ENCODE measurements at regions not wholly inside any gene's neighbourhood (a gene's known extent, or its start where the extent isn't known, plus 50 kb on each side); places are given as distances from the start of the nearest gene placed in this dataset.

- Histone ChIP-seq H3K4me2 (ENCODE audit: low read length) (no peak overlapping the region), H3K4me3 (ENCODE audit: low read depth, low read length, poor library complexity, severe bottlenecking) (no peak overlapping the region), H3K9ac (ENCODE audit: low read length) (no peak overlapping the region), H3K9me3 (ENCODE audit: low read length) (no peaks in the 10 kb centered on the region), H3K27ac (ENCODE audit: low read depth, low read length, poor library complexity, severe bottlenecking) (no peak overlapping the region), H3K4me1 (ENCODE audit: insufficient read depth, low read length, severe bottlenecking) (no peaks in the 10 kb centered on the region), H3F3A (ENCODE audit: insufficient read depth, low read length) (no peaks in the 10 kb centered on the region), H3K36me3 (ENCODE audit: insufficient read depth, low read length) (no peaks in the 10 kb centered on the region), H2AFZ (ENCODE audit: low read length) (no peak overlapping the region), H4K20me1 (ENCODE audit: insufficient read depth, low read length) (no peaks in the 10 kb centered on the region), H3K79me2 (ENCODE audit: insufficient read depth, low read length) (no peaks in the 10 kb centered on the region), H3K27me3 (ENCODE audit: insufficient read depth, low read length) (no peaks in the 10 kb centered on the region), H3K9me2 (ENCODE audit: low read depth, low read length) (no peaks in the 10 kb centered on the region)
- no peak for TF ChIP-seq CTCF (IDR thresholded peaks at IDR 0.05; ENCODE audit: low read length)
- TF ChIP-seq EZH2 (IDR thresholded peaks at IDR 0.05; ENCODE audit: borderline replicate concordance, low read length) = no peak
Measured at GRCh38 chr3:157589211-157589610, 86.0 kb upstream of the VEPH1 start.

GRCh38 chr3:157588386-157589060 lies 85.3 kb upstream of the VEPH1 start:
- H3K27ac ChIP-seq (ENCODE audit: low read depth, low read length, poor library complexity, severe bottlenecking) = no peak overlapping the region

GRCh38 chr3:157586293-157586692 lies 83.1 kb upstream of the VEPH1 start:
- no peak for TF ChIP-seq CTCF (IDR thresholded peaks at IDR 0.05; ENCODE audit: low read length)
- TF ChIP-seq EZH2 (IDR thresholded peaks at IDR 0.05; ENCODE audit: borderline replicate concordance, low read length) = no peak
- H3K4me1 ChIP-seq (ENCODE audit: insufficient read depth, low read length, severe bottlenecking) = no peaks in the 10 kb centered on the region
- H3K79me2 ChIP-seq (ENCODE audit: insufficient read depth, low read length) = no peaks in the 10 kb centered on the region
- no peak overlapping the region for H3K4me2 ChIP-seq (ENCODE audit: low read length)
- no peak overlapping the region for H3K4me3 ChIP-seq (ENCODE audit: low read depth, low read length, poor library complexity, severe bottlenecking)
- H3K9me3 ChIP-seq (ENCODE audit: low read length) = no peaks in the 10 kb centered on the region
- H3F3A ChIP-seq (ENCODE audit: insufficient read depth, low read length) = no peaks in the 10 kb centered on the region
- no peak overlapping the region for H3K9ac ChIP-seq (ENCODE audit: low read length)
- H4K20me1 ChIP-seq (ENCODE audit: insufficient read depth, low read length) = no peaks in the 10 kb centered on the region
- no peaks in the 10 kb centered on the region for H3K9me2 ChIP-seq (ENCODE audit: low read depth, low read length)
- H2AFZ ChIP-seq (ENCODE audit: low read length) = no peak overlapping the region
- H3K36me3 ChIP-seq (ENCODE audit: insufficient read depth, low read length) = no peaks in the 10 kb centered on the region
- no peaks in the 10 kb centered on the region for H3K27me3 ChIP-seq (ENCODE audit: insufficient read depth, low read length)
- H3K27ac ChIP-seq (ENCODE audit: low read depth, low read length, poor library complexity, severe bottlenecking) = no peak overlapping the region

More at GRCh38 chr3:157588386-157589060, 85.3 kb upstream of the VEPH1 start:
- TF ChIP-seq CTCF (IDR thresholded peaks at IDR 0.05; ENCODE audit: low read length) (no peak), EZH2 (IDR thresholded peaks at IDR 0.05; ENCODE audit: borderline replicate concordance, low read length) (no peak)
- no peaks in the 10 kb centered on the region for H3K9me2 ChIP-seq (ENCODE audit: low read depth, low read length)
- H3K79me2 ChIP-seq (ENCODE audit: insufficient read depth, low read length) = no peaks in the 10 kb centered on the region
- H3K4me3 ChIP-seq (ENCODE audit: low read depth, low read length, poor library complexity, severe bottlenecking) = no peak overlapping the region
- H3K27me3 ChIP-seq (ENCODE audit: insufficient read depth, low read length) = no peaks in the 10 kb centered on the region
- no peak overlapping the region for H3K9ac ChIP-seq (ENCODE audit: low read length)
- no peak overlapping the region for H2AFZ ChIP-seq (ENCODE audit: low read length)
- no peaks in the 10 kb centered on the region for H3F3A ChIP-seq (ENCODE audit: insufficient read depth, low read length)
- no peaks in the 10 kb centered on the region for H4K20me1 ChIP-seq (ENCODE audit: insufficient read depth, low read length)
- no peak overlapping the region for H3K4me2 ChIP-seq (ENCODE audit: low read length)
- no peaks in the 10 kb centered on the region for H3K9me3 ChIP-seq (ENCODE audit: low read length)
- H3K4me1 ChIP-seq (ENCODE audit: insufficient read depth, low read length, severe bottlenecking) = no peaks in the 10 kb centered on the region
- H3K36me3 ChIP-seq (ENCODE audit: insufficient read depth, low read length) = no peaks in the 10 kb centered on the region
